ENCODE measurements at regions not wholly inside any gene's neighbourhood (a gene's known extent, or its start where the extent isn't known, plus 50 kb on each side); places are given as distances from the start of the nearest gene placed in this dataset.

GRCh38 chr5:104189909-104190308, 627.3 kb upstream of the NUDT12 start:
- peak; percentile 29 for DNase-seq (ENCODE audit: low read depth)

GRCh38 chr5:104189031-104189430, 626.4 kb upstream of the NUDT12 start:
- peak; percentile 33 for DNase-seq (ENCODE audit: low read depth)

- no peak for DNase-seq (ENCODE audit: low read depth)
These were observed 625.1 kb upstream of the NUDT12 start for GRCh38 chr5:104187656-104188055.

GRCh38 chr5:104186510-104186909, 623.9 kb upstream of the NUDT12 start:
- no peak for DNase-seq (ENCODE audit: low read depth)

GRCh38 chr5:104186100-104186499, 623.5 kb upstream of the NUDT12 start:
- no peak for DNase-seq (ENCODE audit: low read depth)

- no peak for DNase-seq (ENCODE audit: low read depth)
These were observed 621.7 kb upstream of the NUDT12 start for GRCh38 chr5:104184264-104184663.

GRCh38 chr5:104178829-104179456, 616.4 kb upstream of the NUDT12 start:
- DNase-seq (ENCODE audit: low read depth): no peak

GRCh38 chr5:104178066-104178465, 615.5 kb upstream of the NUDT12 start:
- no peak for DNase-seq (ENCODE audit: low read depth)

- DNase-seq (ENCODE audit: low read depth): no peak
These were observed 615.1 kb upstream of the NUDT12 start for GRCh38 chr5:104177651-104178050.

- no peak for DNase-seq (ENCODE audit: low read depth)
These were observed 610.4 kb upstream of the NUDT12 start for GRCh38 chr5:104172976-104173375.

- DNase-seq (ENCODE audit: low read depth): no peak
These were observed 609.5 kb upstream of the NUDT12 start for GRCh38 chr5:104171958-104172690.

- peak; percentile 18 for DNase-seq (ENCODE audit: low read depth)
These were observed 608.3 kb upstream of the NUDT12 start for GRCh38 chr5:104170926-104171325.

GRCh38 chr5:104146652-104147051, 584.1 kb upstream of the NUDT12 start:
- DNase-seq (ENCODE audit: low read depth): no peak

GRCh38 chr5:104139840-104140239, 577.3 kb upstream of the NUDT12 start:
- DNase-seq (ENCODE audit: low read depth): no peak

GRCh38 chr5:104130320-104130719, 567.7 kb upstream of the NUDT12 start:
- no peak for DNase-seq (ENCODE audit: low read depth)

GRCh38 chr5:104128348-104128747, 565.8 kb upstream of the NUDT12 start:
- DNase-seq (ENCODE audit: low read depth): no peak

- DNase-seq (ENCODE audit: low read depth): no peak
These were observed 564.4 kb upstream of the NUDT12 start for GRCh38 chr5:104126980-104127379.

GRCh38 chr5:104119529-104119928, 556.9 kb upstream of the NUDT12 start:
- no peak for DNase-seq (ENCODE audit: low read depth)

GRCh38 chr5:104111632-104112031, 549.0 kb upstream of the NUDT12 start:
- DNase-seq (ENCODE audit: low read depth): no peak

GRCh38 chr5:104096451-104096850, 533.9 kb upstream of the NUDT12 start:
- DNase-seq (ENCODE audit: low read depth): no peak

- no peak for DNase-seq (ENCODE audit: low read depth)
These were observed 532.9 kb upstream of the NUDT12 start for GRCh38 chr5:104095527-104095926.

- peak; percentile 23 for DNase-seq (ENCODE audit: low read depth)
These were observed 526.5 kb upstream of the NUDT12 start for GRCh38 chr5:104088876-104089778.

GRCh38 chr5:104084896-104085295, 522.3 kb upstream of the NUDT12 start:
- DNase-seq (ENCODE audit: low read depth): no peak

Measured in stromal cell of bone marrow (primary cell).